ENCODE measurements at regions not wholly inside any gene's neighbourhood (a gene's known extent, or its start where the extent isn't known, plus 50 kb on each side); places are given as distances from the start of the nearest gene placed in this dataset.

- TF ChIP-seq ZBTB2 (CRISPR knock-in tag; IDR thresholded peaks at IDR 0.05; ENCODE audit: low read depth): no peak
Measured at GRCh38 chr6:78700991-78701390, 166.4 kb upstream of the IRAK1BP1 start (continued).

- H4K20me1 ChIP-seq (ENCODE audit: insufficient read depth, low read length): no peaks in the 10 kb centered on the region
- no peaks in the 10 kb centered on the region for H3K36me3 ChIP-seq (replicated peaks in 1 of 2; ENCODE audit: control insufficient read depth in 1 of 2, insufficient read depth in 2 of 2, low read length in 2 of 2)
- in situ Hi-C loops (cut with HindIII; ENCODE audit: extremely low pct_ligation_motif_present, low pct_unique_long_range_greater_than_20kb): no loop called here
- no peak overlapping the region for H3K27ac ChIP-seq (ENCODE audit: extremely low read length, insufficient read depth, low read length)
- H3K4me1 ChIP-seq (ENCODE audit: insufficient read depth, low read length): no peaks in the 10 kb centered on the region
- no peaks in the 10 kb centered on the region for H3K27me3 ChIP-seq (ENCODE audit: control insufficient read depth in 1 of 2, insufficient read depth in 2 of 2, low read length in 2 of 2)
- DNase-seq (ENCODE audit: low spot score) (no peak), FAIRE-seq (no peak), ATAC-seq (no peak)
- BruUV-seq (replicated peaks): no TSS peak
- no peak overlapping the region for H3K9ac ChIP-seq (ENCODE audit: insufficient read depth, low read depth, low read length)
- H3K9me3 ChIP-seq (ENCODE audit: low read length): no peaks in the 10 kb centered on the region
- 49% methylated on average over 2 of the region's 2 CpGs for WGBS (ENCODE audit: low lambda C conversion rate)
- POLR2A ChIA-PET: no interaction called here
- intact Hi-C loops (cut with micrococcal nuclease; ENCODE audit: unreplicated experiment): no loop called here
- CTCF ChIA-PET (ENCODE audit: low intra/inter-chr PET ratio, low total read pairs): no interaction called here
- no peaks in the 10 kb centered on the region for H3K79me2 ChIP-seq (ENCODE audit: insufficient read depth, low read length)
- H2AFZ ChIP-seq (ENCODE audit: low read length): no peak overlapping the region
- H3K4me3 ChIP-seq (replicated peaks in 1 of 3; ENCODE audit: insufficient read depth in 1 of 3, low read depth in 2 of 3, low read length in 3 of 3): no peak overlapping the region
- no peak overlapping the region for H3K4me2 ChIP-seq (ENCODE audit: low read depth, low read length)
- TF ChIP-seq CAMTA2 (CRISPR knock-in tag; IDR thresholded peaks at IDR 0.05; ENCODE audit: borderline replicate concordance) (no peak), SNAI1 (CRISPR knock-in tag; IDR thresholded peaks at IDR 0.05; ENCODE audit: borderline replicate concordance) (no peak), ZNF275 (CRISPR knock-in tag; IDR thresholded peaks at IDR 0.05; ENCODE audit: borderline replicate concordance) (no peak), KIAA2018 (CRISPR knock-in tag; IDR thresholded peaks at IDR 0.05; ENCODE audit: borderline replicate concordance) (no peak), ZNF44 (CRISPR knock-in tag; IDR thresholded peaks at IDR 0.05) (no peak), ZSCAN29 (CRISPR knock-in tag; conservative IDR thresholded peaks at IDR 0.05) (no peak), PPARG (CRISPR knock-in tag; conservative IDR thresholded peaks at IDR 0.05) (no peak), PREB (CRISPR knock-in tag; IDR thresholded peaks at IDR 0.05) (no peak), ATF7 (IDR thresholded peaks at IDR 0.05) (no peak), ATF7 (CRISPR knock-in tag; IDR thresholded peaks at IDR 0.05) (no peak), ZNF451 (CRISPR knock-in tag; IDR thresholded peaks at IDR 0.05) (no peak)
Measured at GRCh38 chr6:78701407-78701806, 165.9 kb upstream of the IRAK1BP1 start.
